GM18498 (cell line): ENCODE measurements at regions not wholly inside any gene's neighbourhood (a gene's known extent, or its start where the extent isn't known, plus 50 kb on each side); places are given as distances from the start of the nearest gene placed in this dataset.
"Not testable (repeated sequence)": the region's sequence is repeated elsewhere in the genome, so short reads cannot be mapped to it uniquely, and the experiment has no call there.

Source experiments
- ATAC-seq: cut with Tn5 transposase; IDR thresholded peaks from one replicate; pipeline ENCODE4 v1.9.1; 2021; ENCODE audit warnings: mild to moderate bottlenecking, moderate library complexity; ENCODE audit not compliant: unreplicated experiment

GRCh38 chr2:66110608-66111007 lies 324.3 kb upstream of the MEIS1 start:
- no peak for ATAC-seq

GRCh38 chr2:66110086-66110485 lies 324.8 kb upstream of the MEIS1 start:
- ATAC-seq = no peak

- ATAC-seq = no peak
Measured at GRCh38 chr2:66109419-66109818, 325.5 kb upstream of the MEIS1 start.

GRCh38 chr2:66105066-66105753 lies 329.7 kb upstream of the MEIS1 start:
- ATAC-seq = no peak

- ATAC-seq = no peak
Measured at GRCh38 chr2:66103581-66103980, 331.3 kb upstream of the MEIS1 start.

GRCh38 chr2:66101206-66101605 lies 333.7 kb upstream of the MEIS1 start:
- no peak for ATAC-seq

- no peak for ATAC-seq
Measured at GRCh38 chr2:66095820-66096345, 339.0 kb upstream of the MEIS1 start.

GRCh38 chr2:66094689-66095088 lies 340.2 kb upstream of the MEIS1 start:
- ATAC-seq = not testable (repeated sequence)

- no peak for ATAC-seq
Measured at GRCh38 chr2:66093371-66093770, 341.6 kb upstream of the MEIS1 start.

- no peak for ATAC-seq
Measured at GRCh38 chr2:66084948-66085590, 349.9 kb upstream of the MEIS1 start.

GRCh38 chr2:66082581-66082980 lies 352.3 kb upstream of the MEIS1 start:
- ATAC-seq = no peak

- ATAC-seq = no peak
Measured at GRCh38 chr2:66080127-66080526, 354.8 kb upstream of the MEIS1 start.

GRCh38 chr2:66073172-66073571 lies 361.8 kb upstream of the MEIS1 start:
- no peak for ATAC-seq

GRCh38 chr2:66070721-66071602 lies 364.0 kb upstream of the MEIS1 start:
- ATAC-seq = no peak

GRCh38 chr2:66069937-66070720 lies 364.8 kb upstream of the MEIS1 start:
- ATAC-seq = no peak

GRCh38 chr2:66066032-66066431 lies 368.9 kb upstream of the MEIS1 start:
- no peak for ATAC-seq

- ATAC-seq = no peak
Measured at GRCh38 chr2:66059332-66059731, 375.6 kb upstream of the MEIS1 start.

- no peak for ATAC-seq
Measured at GRCh38 chr2:66058675-66059074, 376.2 kb upstream of the MEIS1 start.

- no peak for ATAC-seq
Measured at GRCh38 chr2:66057844-66058243, 377.1 kb upstream of the MEIS1 start.

GRCh38 chr2:66050392-66050791 lies 384.5 kb upstream of the MEIS1 start:
- no peak for ATAC-seq

- no peak for ATAC-seq
Measured at GRCh38 chr2:66048667-66049066, 386.3 kb upstream of the MEIS1 start.
